SK-N-SH (cell line): ENCODE measurements at regions not wholly inside any gene's neighbourhood (a gene's known extent, or its start where the extent isn't known, plus 50 kb on each side); places are given as distances from the start of the nearest gene placed in this dataset.

ENCODE experiments used
- CTCF ChIA-PET: fragments of 300-600, 350-600 bp; formaldehyde crosslinking; extraction: SDS; loops from one replicate; lab custom pipeline; 2021; lab: Yijun Ruan, JAX
- POLR2A ChIA-PET: fragments of 350-600 bp; sonication (Branson Sonifier 250); formaldehyde crosslinking; extraction: SDS; loops from one replicate; lab custom pipeline; 2020; ENCODE audit warnings: antibody characterized with exemption, inconsistent platforms; lab: Yijun Ruan, JAX
- DNase-seq: peaks from one replicate; pipeline ENCODE4 v3.0.0; 2012
- H2AFZ ChIP-seq: fragments of 200-600 bp; sonication (generic); 2 replicates; pipeline ENCODE4 v1.8.1; 2016; ENCODE audit warnings: antibody characterized with exemption, mild to moderate bottlenecking, low read depth
- H3F3A ChIP-seq: fragments of 200-600 bp; sonication (generic); replicated peaks from 2 replicates; pipeline ENCODE3; 2016; ENCODE audit warnings: antibody characterized with exemption, mild to moderate bottlenecking; ENCODE audit not compliant: insufficient read depth
- H3K27ac ChIP-seq, 2 experiments: fragments of 200-500 bp in 1 of 2; fragments of 200-600 bp in 1 of 2; sonication (Bioruptor generic) in 1 of 2; sonication (generic), shearing (Covaris generic) in 1 of 2; 2 replicates each; pipeline versions ENCODE4 v1.5.1 to v1.6.1; 2014 to 2016; ENCODE audit warnings: low read depth in 2 of 2, inconsistent platforms in 1 of 2, low read length in 1 of 2, mild to moderate bottlenecking in 1 of 2, mixed read lengths in 1 of 2
- H3K27me3 ChIP-seq: fragments of 200-600 bp; sonication (generic), shearing (Covaris generic); 2 replicates; pipeline ENCODE4 v1.6.1; 2016; ENCODE audit warnings: mixed run types; ENCODE audit not compliant: insufficient read depth
- H3K36me3 ChIP-seq, 2 experiments: fragments of 200-500 bp in 1 of 2; fragments of 200-600 bp in 1 of 2; sonication (Bioruptor generic) in 1 of 2; sonication (generic) in 1 of 2; replicated peaks in 1 of 2; 2 replicates each; pipeline versions ENCODE3 to v1.5.1; 2014 to 2016; ENCODE audit warnings: low read length in 1 of 2, mild to moderate bottlenecking in 1 of 2; ENCODE audit not compliant: insufficient read depth in 2 of 2, control insufficient read depth in 1 of 2
- H3K4me1 ChIP-seq, 2 experiments: fragments of 200-500 bp in 1 of 2; fragments of 200-600 bp in 1 of 2; sonication (Bioruptor generic) in 1 of 2; sonication (generic), shearing (Covaris generic) in 1 of 2; 2 replicates each; pipeline versions ENCODE4 v1.5.1 to v1.6.1; 2014 to 2016; ENCODE audit warnings: low read depth in 1 of 2, low read length in 1 of 2, mixed run types in 1 of 2; ENCODE audit not compliant: insufficient read depth in 2 of 2, control insufficient read depth in 1 of 2
- H3K4me2 ChIP-seq: fragments of 200-600 bp; sonication (generic), shearing (Covaris generic); 2 replicates; pipeline ENCODE4 v1.6.1; 2017; ENCODE audit warnings: mixed run types
- H3K4me3 ChIP-seq, 2 experiments: fragments of 200-500 bp in 1 of 2; fragments of 200-600 bp in 1 of 2; sonication (Bioruptor generic) in 1 of 2; sonication (generic), shearing (Covaris generic) in 1 of 2; 2 replicates each; pipeline versions ENCODE4 v1.5.1 to v1.8.1; 2014 to 2016; ENCODE audit warnings: low read depth in 2 of 2, inconsistent platforms in 1 of 2, low read length in 1 of 2, mild to moderate bottlenecking in 1 of 2, mixed read lengths in 1 of 2, moderate library complexity in 1 of 2
- H3K79me2 ChIP-seq: fragments of 200-600 bp; sonication (generic); 2 replicates; pipeline ENCODE4 v1.8.1; 2017; ENCODE audit warnings: mild to moderate bottlenecking; ENCODE audit not compliant: insufficient read depth
- H3K9ac ChIP-seq: fragments of 200-600 bp; sonication (generic); 2 replicates; pipeline ENCODE4 v1.6.1; 2017; ENCODE audit warnings: mixed run types
- H3K9me2 ChIP-seq: fragments of 200-600 bp; sonication (generic); 2 replicates; pipeline ENCODE4 v1.6.1; 2017; ENCODE audit warnings: mixed run types
- H3K9me3 ChIP-seq: fragments of 200-600 bp; sonication (generic); 2 replicates; pipeline ENCODE4 v1.6.1; 2017; ENCODE audit warnings: mixed run types, mild to moderate bottlenecking, moderate library complexity
- H4K20me1 ChIP-seq: fragments of 200-600 bp; sonication (generic); 2 replicates; pipeline ENCODE4 v1.6.1; 2017; ENCODE audit warnings: mild to moderate bottlenecking, mixed run types; ENCODE audit not compliant: insufficient read depth
- ELF1 ChIP-seq: IDR thresholded peaks from 2 replicates; pipeline ENCODE4 v1.4.0; 2012
- FOXJ3 ChIP-seq: sonication (generic); formaldehyde crosslinking; IDR thresholded peaks from 2 replicates; pipeline ENCODE4 v1.5.1; 2020; ENCODE audit warnings: mild to moderate bottlenecking, missing genetic modification reagents
- GABPA ChIP-seq: IDR thresholded peaks from 2 replicates; pipeline ENCODE4 v1.4.0; 2012; ENCODE audit warnings: low read depth, mild to moderate bottlenecking
- JUND ChIP-seq: IDR thresholded peaks from 2 replicates; pipeline ENCODE4 v1.4.0; 2012
- MXI1 ChIP-seq: IDR thresholded peaks from 2 replicates; pipeline ENCODE4 v1.6.1; 2012; ENCODE audit warnings: mild to moderate bottlenecking, low read depth, low read length, improper control_type of control experiment
- NFIC ChIP-seq: IDR thresholded peaks from 2 replicates; pipeline ENCODE4 v1.4.0; 2012; ENCODE audit warnings: borderline replicate concordance
- POLR2AphosphoS5 ChIP-seq: IDR thresholded peaks from 2 replicates; pipeline ENCODE4 v1.6.1; 2012; ENCODE audit warnings: low read depth, low read length
- RFX5 ChIP-seq: IDR thresholded peaks from 2 replicates; pipeline ENCODE4 v1.6.1; 2012; ENCODE audit warnings: mild to moderate bottlenecking, improper control_type of control experiment, low read length
- SIN3A ChIP-seq: IDR thresholded peaks from 2 replicates; pipeline ENCODE4 v1.6.1; 2012; ENCODE audit warnings: low read depth, mild to moderate bottlenecking, low read length, moderate library complexity, borderline replicate concordance
- SMC3 ChIP-seq: IDR thresholded peaks from 2 replicates; pipeline ENCODE4 v1.6.1; 2012; ENCODE audit warnings: low read depth, low read length, improper control_type of control experiment
- TCF12 ChIP-seq: IDR thresholded peaks from 2 replicates; pipeline ENCODE4 v1.4.0; 2012
- whole genome bisulfite sequencing: methylation state at CpG from one replicate; pipeline ENCODE4 v1.1.6; 2017; ENCODE audit warnings: low lambda C conversion rate; 5-methylcytosine and 5-hydroxymethylcytosine counted together
- TF ChIP-seq, protein P1 (sequence below): IDR thresholded peaks from 2 replicates; pipeline ENCODE4 v1.4.0; 2012; ENCODE audit warnings: low read depth
- TF ChIP-seq, protein P2 (sequence below): IDR thresholded peaks from 2 replicates; pipeline ENCODE4; 2012
- TF ChIP-seq, protein P3 (sequence below): IDR thresholded peaks from 2 replicates; pipeline ENCODE4 v1.4.0; 2012; ENCODE audit warnings: low read depth, borderline replicate concordance
- TF ChIP-seq, protein P4 (sequence below): IDR thresholded peaks from 2 replicates; pipeline ENCODE4 v1.6.1; 2012; ENCODE audit warnings: mild to moderate bottlenecking, low read depth, low read length, moderate library complexity

DNA sequence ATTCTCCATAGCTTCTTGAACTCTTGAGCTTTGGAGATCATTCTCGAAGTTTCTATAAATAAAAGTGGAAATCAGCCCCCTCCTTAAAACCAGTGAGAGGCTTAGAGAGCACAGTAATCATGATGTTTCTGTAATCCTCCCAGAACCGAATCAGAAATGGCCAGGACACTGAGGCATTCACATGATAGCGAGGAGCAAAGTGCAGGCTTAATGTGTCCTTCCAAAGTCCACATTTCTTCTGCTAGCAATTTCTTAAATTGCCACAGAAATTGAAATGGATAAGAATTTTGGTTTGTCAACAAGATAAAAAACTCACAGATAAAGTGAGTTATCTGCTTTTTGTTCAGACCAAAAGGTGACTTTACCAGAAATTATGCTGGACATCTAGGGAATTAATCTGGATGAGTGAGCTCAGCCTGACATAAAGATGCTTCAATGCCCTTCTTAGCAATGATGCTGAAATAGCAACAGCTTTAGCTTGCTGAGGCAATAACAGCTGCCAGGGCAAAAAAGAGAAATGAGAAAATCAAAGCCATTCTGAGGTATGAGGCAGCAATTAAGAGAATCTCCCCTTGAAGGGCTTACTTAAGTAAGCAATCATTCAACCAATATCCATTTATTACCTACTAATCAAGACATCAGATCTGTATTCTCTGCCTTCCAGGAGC, 82.4 kb upstream of the PHLPP1 start:
- Histone ChIP-seq H3K9ac (no peak overlapping the region), H3K4me2 (no peak overlapping the region), H3K27ac (no peak overlapping the region), H3K9me2 (no peaks in the 10 kb centered on the region), H3K9me3 (no peaks in the 10 kb centered on the region), H3K36me3 (no peaks in the 10 kb centered on the region), H3K79me2 (no peaks in the 10 kb centered on the region), H4K20me1 (no peaks in the 10 kb centered on the region), H3K27me3 (no peaks in the 10 kb centered on the region), H3K4me3 (no peak overlapping the region), H3K4me1 (no peaks in the 10 kb centered on the region), H2AFZ (no peak overlapping the region), H3F3A (no peaks in the 10 kb centered on the region)
- no peak for TF ChIP-seq GABPA
- no peak for TF ChIP-seq JUND
- ChIA-PET POLR2A (no interaction called here), CTCF (no interaction called here)
- WGBS: 30% methylated on average over 3 of the region's 3 CpGs
- DNase-seq: no peak

DNA sequence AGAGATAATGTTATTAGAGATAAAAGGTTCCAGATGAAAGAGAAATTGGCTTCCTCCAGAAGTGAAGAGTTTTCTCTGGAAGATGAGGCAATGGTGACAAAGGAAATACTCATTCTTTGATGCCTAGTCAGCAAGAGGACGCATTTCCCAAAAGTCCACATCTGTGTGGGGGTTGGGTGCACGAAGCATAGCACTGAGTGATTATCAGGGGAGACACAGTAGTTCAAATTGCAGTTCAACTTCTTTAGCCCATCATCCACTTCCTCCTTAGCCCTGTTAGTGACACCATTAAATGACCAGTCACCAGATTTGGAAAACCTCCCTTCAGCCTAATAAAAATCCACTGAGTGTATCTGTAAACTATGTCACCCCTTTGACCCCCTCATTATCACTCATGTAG, 80.9 kb upstream of the PHLPP1 start:
- no peak overlapping the region for H3K4me3 ChIP-seq
- H3K27ac ChIP-seq: no peak overlapping the region
- no peaks in the 10 kb centered on the region for H3K9me3 ChIP-seq
- H3K27me3 ChIP-seq: no peaks in the 10 kb centered on the region
- H3K9me2 ChIP-seq: no peaks in the 10 kb centered on the region
- no peaks in the 10 kb centered on the region for H3F3A ChIP-seq
- no peak overlapping the region for H3K9ac ChIP-seq
- no peaks in the 10 kb centered on the region for H3K4me1 ChIP-seq
- ChIA-PET POLR2A (no interaction called here), CTCF (interaction anchor here (1.0 to 2.3 kb wide), 2 partner anchors 48 to 80 kb away, joined by 3 to 8 read pairs; no protein-coding TSS in a partner anchor)
- no peak for DNase-seq
- H3K36me3 ChIP-seq: no peaks in the 10 kb centered on the region
- WGBS: 53% methylated on average over 2 of the region's 2 CpGs
- no peak for TF ChIP-seq RFX5
- TF ChIP-seq MXI1: no peak
- TF ChIP-seq SMC3: no peak
- no peak for TF ChIP-seq TCF12
- H4K20me1 ChIP-seq: no peaks in the 10 kb centered on the region
- H2AFZ ChIP-seq: no peak overlapping the region
- H3K79me2 ChIP-seq: no peaks in the 10 kb centered on the region
- no peak overlapping the region for H3K4me2 ChIP-seq

DNA sequence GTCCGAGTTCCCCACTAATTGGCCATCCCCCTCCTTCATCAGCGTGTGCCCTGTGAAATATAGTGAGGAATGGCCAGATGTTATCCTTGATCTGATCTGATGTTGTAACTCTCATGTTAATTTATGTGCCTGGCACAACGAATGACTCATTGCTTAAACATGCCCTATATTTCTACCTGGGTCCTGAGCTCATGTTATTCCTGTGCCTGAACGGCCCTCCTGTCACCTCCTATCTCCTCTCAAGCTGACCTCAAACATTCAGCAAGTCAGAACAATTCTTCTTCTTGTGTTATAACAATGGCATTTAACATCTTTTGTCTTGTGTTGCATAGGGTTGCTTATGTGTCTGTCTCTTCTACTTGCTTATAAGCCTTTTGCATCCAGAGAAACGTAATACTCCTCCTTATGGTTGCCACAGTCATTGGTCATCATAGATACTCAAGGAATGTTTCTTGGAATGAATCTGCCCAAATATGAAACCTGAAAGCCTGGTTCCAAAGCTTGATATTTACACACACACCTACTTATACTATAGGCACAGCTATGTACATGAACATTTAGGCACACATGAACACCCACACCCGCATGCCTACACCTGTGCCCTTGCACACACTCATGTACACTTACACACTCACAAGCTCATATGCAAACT, 80.2 kb upstream of the PHLPP1 start:
- Histone ChIP-seq H3K36me3 (no peaks in the 10 kb centered on the region), H3K27ac (no peak overlapping the region), H4K20me1 (no peaks in the 10 kb centered on the region), H3K4me2 (no peak overlapping the region), H3K27me3 (no peaks in the 10 kb centered on the region), H3K9ac (no peak overlapping the region), H3K4me1 (no peaks in the 10 kb centered on the region), H3K4me3 (no peak overlapping the region), H3K9me3 (no peaks in the 10 kb centered on the region), H2AFZ (no peak overlapping the region), H3K9me2 (no peaks in the 10 kb centered on the region), H3K79me2 (no peaks in the 10 kb centered on the region), H3F3A (no peaks in the 10 kb centered on the region)
- DNase-seq: no peak
- WGBS: 44% methylated on average over 6 of the region's 6 CpGs
- ChIA-PET CTCF (interaction anchor here (2.3 kb wide), 1 partner anchor 49 kb away, joined by 8 read pairs; no protein-coding TSS in a partner anchor), POLR2A (no interaction called here)
- TF ChIP-seq FOXJ3 (CRISPR knock-in tag) (no peak), NFIC (no peak), POLR2AphosphoS5 (no peak), MXI1 (no peak), SIN3A (no peak), ELF1 (no peak), JUND (no peak)
- TF ChIP-seq, protein P1, sequence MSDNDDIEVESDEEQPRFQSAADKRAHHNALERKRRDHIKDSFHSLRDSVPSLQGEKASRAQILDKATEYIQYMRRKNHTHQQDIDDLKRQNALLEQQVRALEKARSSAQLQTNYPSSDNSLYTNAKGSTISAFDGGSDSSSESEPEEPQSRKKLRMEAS: no peak
- TF ChIP-seq, protein P2, sequence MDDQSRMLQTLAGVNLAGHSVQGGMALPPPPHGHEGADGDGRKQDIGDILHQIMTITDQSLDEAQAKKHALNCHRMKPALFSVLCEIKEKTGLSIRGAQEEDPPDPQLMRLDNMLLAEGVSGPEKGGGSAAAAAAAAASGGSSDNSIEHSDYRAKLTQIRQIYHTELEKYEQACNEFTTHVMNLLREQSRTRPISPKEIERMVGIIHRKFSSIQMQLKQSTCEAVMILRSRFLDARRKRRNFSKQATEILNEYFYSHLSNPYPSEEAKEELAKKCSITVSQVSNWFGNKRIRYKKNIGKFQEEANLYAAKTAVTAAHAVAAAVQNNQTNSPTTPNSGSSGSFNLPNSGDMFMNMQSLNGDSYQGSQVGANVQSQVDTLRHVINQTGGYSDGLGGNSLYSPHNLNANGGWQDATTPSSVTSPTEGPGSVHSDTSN: no peak; the same call in 1 of the 2 replicates
- TF ChIP-seq, protein P3, sequence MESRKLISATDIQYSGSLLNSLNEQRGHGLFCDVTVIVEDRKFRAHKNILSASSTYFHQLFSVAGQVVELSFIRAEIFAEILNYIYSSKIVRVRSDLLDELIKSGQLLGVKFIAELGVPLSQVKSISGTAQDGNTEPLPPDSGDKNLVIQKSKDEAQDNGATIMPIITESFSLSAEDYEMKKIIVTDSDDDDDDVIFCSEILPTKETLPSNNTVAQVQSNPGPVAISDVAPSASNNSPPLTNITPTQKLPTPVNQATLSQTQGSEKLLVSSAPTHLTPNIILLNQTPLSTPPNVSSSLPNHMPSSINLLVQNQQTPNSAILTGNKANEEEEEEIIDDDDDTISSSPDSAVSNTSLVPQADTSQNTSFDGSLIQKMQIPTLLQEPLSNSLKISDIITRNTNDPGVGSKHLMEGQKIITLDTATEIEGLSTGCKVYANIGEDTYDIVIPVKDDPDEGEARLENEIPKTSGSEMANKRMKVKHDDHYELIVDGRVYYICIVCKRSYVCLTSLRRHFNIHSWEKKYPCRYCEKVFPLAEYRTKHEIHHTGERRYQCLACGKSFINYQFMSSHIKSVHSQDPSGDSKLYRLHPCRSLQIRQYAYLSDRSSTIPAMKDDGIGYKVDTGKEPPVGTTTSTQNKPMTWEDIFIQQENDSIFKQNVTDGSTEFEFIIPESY: no peak
- TF ChIP-seq, protein P4, sequence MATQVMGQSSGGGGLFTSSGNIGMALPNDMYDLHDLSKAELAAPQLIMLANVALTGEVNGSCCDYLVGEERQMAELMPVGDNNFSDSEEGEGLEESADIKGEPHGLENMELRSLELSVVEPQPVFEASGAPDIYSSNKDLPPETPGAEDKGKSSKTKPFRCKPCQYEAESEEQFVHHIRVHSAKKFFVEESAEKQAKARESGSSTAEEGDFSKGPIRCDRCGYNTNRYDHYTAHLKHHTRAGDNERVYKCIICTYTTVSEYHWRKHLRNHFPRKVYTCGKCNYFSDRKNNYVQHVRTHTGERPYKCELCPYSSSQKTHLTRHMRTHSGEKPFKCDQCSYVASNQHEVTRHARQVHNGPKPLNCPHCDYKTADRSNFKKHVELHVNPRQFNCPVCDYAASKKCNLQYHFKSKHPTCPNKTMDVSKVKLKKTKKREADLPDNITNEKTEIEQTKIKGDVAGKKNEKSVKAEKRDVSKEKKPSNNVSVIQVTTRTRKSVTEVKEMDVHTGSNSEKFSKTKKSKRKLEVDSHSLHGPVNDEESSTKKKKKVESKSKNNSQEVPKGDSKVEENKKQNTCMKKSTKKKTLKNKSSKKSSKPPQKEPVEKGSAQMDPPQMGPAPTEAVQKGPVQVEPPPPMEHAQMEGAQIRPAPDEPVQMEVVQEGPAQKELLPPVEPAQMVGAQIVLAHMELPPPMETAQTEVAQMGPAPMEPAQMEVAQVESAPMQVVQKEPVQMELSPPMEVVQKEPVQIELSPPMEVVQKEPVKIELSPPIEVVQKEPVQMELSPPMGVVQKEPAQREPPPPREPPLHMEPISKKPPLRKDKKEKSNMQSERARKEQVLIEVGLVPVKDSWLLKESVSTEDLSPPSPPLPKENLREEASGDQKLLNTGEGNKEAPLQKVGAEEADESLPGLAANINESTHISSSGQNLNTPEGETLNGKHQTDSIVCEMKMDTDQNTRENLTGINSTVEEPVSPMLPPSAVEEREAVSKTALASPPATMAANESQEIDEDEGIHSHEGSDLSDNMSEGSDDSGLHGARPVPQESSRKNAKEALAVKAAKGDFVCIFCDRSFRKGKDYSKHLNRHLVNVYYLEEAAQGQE: no peak
